SK-N-SH (cell line): ENCODE measurements at regions not wholly inside any gene's neighbourhood (a gene's known extent, or its start where the extent isn't known, plus 50 kb on each side); places are given as distances from the start of the nearest gene placed in this dataset.
A peak's percentile ranks its signal among the peaks of the same experiment; 100 is the strongest.

ENCODE experiments used
- CTCF ChIA-PET: fragments of 300-600, 350-600 bp; formaldehyde crosslinking; extraction: SDS; loops from one replicate; lab custom pipeline; 2021; lab: Yijun Ruan, JAX
- POLR2A ChIA-PET: fragments of 350-600 bp; sonication (Branson Sonifier 250); formaldehyde crosslinking; extraction: SDS; loops from one replicate; lab custom pipeline; 2020; ENCODE audit warnings: antibody characterized with exemption, inconsistent platforms; lab: Yijun Ruan, JAX
- DNase-seq: peaks from one replicate; pipeline ENCODE4 v3.0.0; 2012
- H2AFZ ChIP-seq: fragments of 200-600 bp; sonication (generic); 2 replicates; pipeline ENCODE4 v1.8.1; 2016; ENCODE audit warnings: antibody characterized with exemption, mild to moderate bottlenecking, low read depth
- H3F3A ChIP-seq: fragments of 200-600 bp; sonication (generic); replicated peaks from 2 replicates; pipeline ENCODE3; 2016; ENCODE audit warnings: antibody characterized with exemption, mild to moderate bottlenecking; ENCODE audit not compliant: insufficient read depth
- H3K27ac ChIP-seq, 2 experiments: fragments of 200-500 bp in 1 of 2; fragments of 200-600 bp in 1 of 2; sonication (Bioruptor generic) in 1 of 2; sonication (generic), shearing (Covaris generic) in 1 of 2; 2 replicates each; pipeline versions ENCODE4 v1.5.1 to v1.6.1; 2014 to 2016; ENCODE audit warnings: low read depth in 2 of 2, inconsistent platforms in 1 of 2, low read length in 1 of 2, mild to moderate bottlenecking in 1 of 2, mixed read lengths in 1 of 2
- H3K27me3 ChIP-seq: fragments of 200-600 bp; sonication (generic), shearing (Covaris generic); 2 replicates; pipeline ENCODE4 v1.6.1; 2016; ENCODE audit warnings: mixed run types; ENCODE audit not compliant: insufficient read depth
- H3K36me3 ChIP-seq, 2 experiments: fragments of 200-500 bp in 1 of 2; fragments of 200-600 bp in 1 of 2; sonication (Bioruptor generic) in 1 of 2; sonication (generic) in 1 of 2; replicated peaks in 1 of 2; 2 replicates each; pipeline versions ENCODE3 to v1.5.1; 2014 to 2016; ENCODE audit warnings: low read length in 1 of 2, mild to moderate bottlenecking in 1 of 2; ENCODE audit not compliant: insufficient read depth in 2 of 2, control insufficient read depth in 1 of 2
- H3K4me1 ChIP-seq, 2 experiments: fragments of 200-500 bp in 1 of 2; fragments of 200-600 bp in 1 of 2; sonication (Bioruptor generic) in 1 of 2; sonication (generic), shearing (Covaris generic) in 1 of 2; 2 replicates each; pipeline versions ENCODE4 v1.5.1 to v1.6.1; 2014 to 2016; ENCODE audit warnings: low read depth in 1 of 2, low read length in 1 of 2, mixed run types in 1 of 2; ENCODE audit not compliant: insufficient read depth in 2 of 2, control insufficient read depth in 1 of 2
- H3K4me2 ChIP-seq: fragments of 200-600 bp; sonication (generic), shearing (Covaris generic); 2 replicates; pipeline ENCODE4 v1.6.1; 2017; ENCODE audit warnings: mixed run types
- H3K4me3 ChIP-seq, 2 experiments: fragments of 200-500 bp in 1 of 2; fragments of 200-600 bp in 1 of 2; sonication (Bioruptor generic) in 1 of 2; sonication (generic), shearing (Covaris generic) in 1 of 2; 2 replicates each; pipeline versions ENCODE4 v1.5.1 to v1.8.1; 2014 to 2016; ENCODE audit warnings: low read depth in 2 of 2, inconsistent platforms in 1 of 2, low read length in 1 of 2, mild to moderate bottlenecking in 1 of 2, mixed read lengths in 1 of 2, moderate library complexity in 1 of 2
- H3K79me2 ChIP-seq: fragments of 200-600 bp; sonication (generic); 2 replicates; pipeline ENCODE4 v1.8.1; 2017; ENCODE audit warnings: mild to moderate bottlenecking; ENCODE audit not compliant: insufficient read depth
- H3K9ac ChIP-seq: fragments of 200-600 bp; sonication (generic); 2 replicates; pipeline ENCODE4 v1.6.1; 2017; ENCODE audit warnings: mixed run types
- H3K9me2 ChIP-seq: fragments of 200-600 bp; sonication (generic); 2 replicates; pipeline ENCODE4 v1.6.1; 2017; ENCODE audit warnings: mixed run types
- H3K9me3 ChIP-seq: fragments of 200-600 bp; sonication (generic); 2 replicates; pipeline ENCODE4 v1.6.1; 2017; ENCODE audit warnings: mixed run types, mild to moderate bottlenecking, moderate library complexity
- H4K20me1 ChIP-seq: fragments of 200-600 bp; sonication (generic); 2 replicates; pipeline ENCODE4 v1.6.1; 2017; ENCODE audit warnings: mild to moderate bottlenecking, mixed run types; ENCODE audit not compliant: insufficient read depth
- CHD2 ChIP-seq: fragments of 150-350 bp; IDR thresholded peaks from 2 replicates; pipeline ENCODE4 v1.6.1; 2018; ENCODE audit warnings: low read length; ENCODE audit not compliant: partially characterized antibody
- EP300 ChIP-seq, 2 experiments: IDR thresholded peaks; 2 replicates each; pipeline versions ENCODE4 v1.4.0 to v1.6.1; 2012; ENCODE audit warnings: borderline replicate concordance in 1 of 2, low read depth in 1 of 2, low read length in 1 of 2
- FOXJ3 ChIP-seq: sonication (generic); formaldehyde crosslinking; IDR thresholded peaks from 2 replicates; pipeline ENCODE4 v1.5.1; 2020; ENCODE audit warnings: mild to moderate bottlenecking, missing genetic modification reagents
- FOXM1 ChIP-seq: IDR thresholded peaks from 2 replicates; pipeline ENCODE4 v1.4.0; 2012; ENCODE audit warnings: low read depth, mild to moderate bottlenecking
- GABPA ChIP-seq: IDR thresholded peaks from 2 replicates; pipeline ENCODE4 v1.4.0; 2012; ENCODE audit warnings: low read depth, mild to moderate bottlenecking
- GATA2 ChIP-seq: sonication (generic); formaldehyde crosslinking; IDR thresholded peaks from 2 replicates; pipeline ENCODE4 v1.5.0; 2020; ENCODE audit warnings: mild to moderate bottlenecking, missing genetic modification reagents
- NFIC ChIP-seq: IDR thresholded peaks from 2 replicates; pipeline ENCODE4 v1.4.0; 2012; ENCODE audit warnings: borderline replicate concordance
- NRF1 ChIP-seq: IDR thresholded peaks from 2 replicates; pipeline ENCODE4 v1.6.1; 2012; ENCODE audit warnings: low read depth, mild to moderate bottlenecking, low read length
- RAD21 ChIP-seq: IDR thresholded peaks from 2 replicates; pipeline ENCODE4 v1.6.1; 2012; ENCODE audit warnings: mild to moderate bottlenecking, low read length
- RCOR1 ChIP-seq: fragments of 150-350 bp; IDR thresholded peaks from 2 replicates; pipeline ENCODE4 v1.6.1; 2017; ENCODE audit warnings: antibody characterized with exemption, low read length
- SIN3A ChIP-seq: IDR thresholded peaks from 2 replicates; pipeline ENCODE4 v1.6.1; 2012; ENCODE audit warnings: low read depth, mild to moderate bottlenecking, low read length, moderate library complexity, borderline replicate concordance
- WGBS: methylation state at CpG from one replicate; pipeline ENCODE4 v1.1.6; 2017; ENCODE audit warnings: low lambda C conversion rate; 5-methylcytosine and 5-hydroxymethylcytosine counted together
- TF ChIP-seq, protein P1 (sequence below): fragments of 200-600 bp; sonication (generic); IDR thresholded peaks from 2 replicates; pipeline ENCODE4 v1.6.1; 2017; ENCODE audit warnings: antibody characterized with exemption, mild to moderate bottlenecking, moderate library complexity
- TF ChIP-seq, protein P2 (sequence below): IDR thresholded peaks from 2 replicates; pipeline ENCODE4 v1.6.1; 2012; ENCODE audit warnings: mild to moderate bottlenecking, low read depth, low read length, moderate library complexity
- TF ChIP-seq, protein P3 (sequence below): IDR thresholded peaks from 2 replicates; pipeline ENCODE4 v1.4.0; 2012; ENCODE audit warnings: low read depth, borderline replicate concordance
- TF ChIP-seq, protein P4 (sequence below): fragments of 150-350 bp; IDR thresholded peaks from 2 replicates; pipeline ENCODE4 v1.6.1; 2017; ENCODE audit warnings: antibody characterized with exemption, low read length, low read depth, borderline replicate concordance

DNA sequence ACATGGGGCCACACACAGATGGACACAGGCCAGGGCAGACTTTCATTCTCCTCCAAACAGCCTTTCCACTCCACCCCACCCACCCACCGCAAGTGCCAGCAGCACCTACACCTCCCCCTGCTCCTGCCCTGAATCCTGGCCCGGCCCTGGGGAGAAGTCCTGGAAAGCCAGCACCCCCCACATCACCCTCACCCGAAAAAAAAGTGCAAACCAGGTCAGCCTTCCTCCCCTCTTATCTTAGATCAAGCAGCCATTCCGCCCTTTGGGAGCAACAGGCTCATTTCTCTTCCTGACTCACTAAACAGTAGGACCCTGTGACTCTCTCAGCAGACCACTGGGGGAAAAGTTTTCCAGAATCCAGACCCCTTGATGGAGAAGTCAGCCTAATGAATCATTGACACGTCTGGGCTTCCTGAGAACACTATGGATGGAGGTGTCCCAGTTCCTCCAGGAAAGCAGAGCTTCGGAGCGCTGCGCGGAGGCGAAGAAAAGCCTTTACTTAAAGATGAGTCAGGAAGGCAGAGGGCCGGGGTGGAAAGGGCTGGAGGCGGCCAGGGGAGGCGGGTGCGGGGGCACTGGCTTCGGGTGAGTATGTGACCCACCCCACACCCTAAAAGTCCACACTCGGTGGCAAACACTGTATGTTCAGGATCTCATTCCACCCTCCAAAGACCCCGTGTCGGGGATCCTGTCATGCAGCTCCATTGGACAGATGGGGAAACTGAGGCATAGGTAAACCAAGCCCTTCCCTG, 588.7 kb downstream of the MATN1 start:
- Histone ChIP-seq H3K4me3 (no peak overlapping the region), H3K27me3 (no peaks in the 10 kb centered on the region), H4K20me1 (no peaks in the 10 kb centered on the region), H3K9ac (no peak overlapping the region), H3K36me3 (no peaks in the 10 kb centered on the region), H3K27ac (no peak overlapping the region; a peak in 2 of 4 replicates), H2AFZ (no peak overlapping the region), H3K9me3 (no peaks in the 10 kb centered on the region), H3K4me1 (peaks cover 0 to 36% of the 10 kb centered on the region in 2 experiments; a peak in 2 of 4 replicates), H3F3A (no peaks in the 10 kb centered on the region), H3K9me2 (no peaks in the 10 kb centered on the region), H3K4me2 (no peak overlapping the region), H3K79me2 (no peaks in the 10 kb centered on the region)
- 49% methylated on average over 15 of the region's 18 CpGs for WGBS
- 0 out of 4 replicates have a peak, but pooled peaks of 1 of the 2 experiments have one; percentile 10 for TF ChIP-seq EP300 (IDR thresholded peaks at IDR 0.05; ENCODE audit: borderline replicate concordance in 1 of 2, low read depth in 1 of 2, low read length in 1 of 2)
- no peak for TF ChIP-seq NRF1
- TF ChIP-seq GATA2 (CRISPR knock-in tag) = peak; percentile 75
- CTCF ChIA-PET = interaction anchor here (0.8 to 4.7 kb wide), 5 partner anchors 20 to 898 kb away, joined by 3 to 23 read pairs (median 3); partner anchors contain the start of gene PTPRU
- POLR2A ChIA-PET = no interaction called here
- DNase-seq = peak; percentile 63

DNA sequence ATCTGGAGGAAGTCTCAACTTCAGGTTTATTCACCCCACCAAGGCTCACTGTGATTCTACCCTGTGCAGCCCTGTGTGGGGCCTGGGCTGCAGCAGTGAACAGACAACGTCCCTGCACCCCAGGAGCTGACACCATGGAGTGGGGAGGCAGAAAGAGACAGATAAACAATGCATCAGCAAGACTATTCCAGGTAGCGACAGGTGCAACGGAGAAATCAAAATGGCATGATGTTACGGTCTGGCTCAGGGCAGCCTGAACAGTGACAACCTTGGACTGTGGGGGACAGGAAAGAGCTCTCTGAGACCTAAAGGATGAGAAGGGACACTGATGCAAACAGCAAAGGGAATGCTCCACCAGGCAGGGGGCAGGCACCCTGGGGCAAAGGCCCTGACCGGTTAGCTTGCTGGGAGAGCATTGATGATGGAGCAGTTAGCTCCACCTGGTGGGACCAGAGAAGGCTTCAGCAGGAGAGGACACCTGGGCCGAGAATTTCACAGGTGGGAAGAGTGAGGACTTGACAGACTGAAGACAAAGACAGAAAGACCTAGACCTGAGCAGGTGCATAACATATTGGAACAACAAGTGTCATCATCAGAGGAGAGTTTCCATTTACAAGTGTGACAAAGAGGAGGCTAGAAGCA, 589.9 kb downstream of the MATN1 start:
- ChIA-PET CTCF (interaction anchor here (0.8 to 4.7 kb wide), 7 partner anchors 11 to 897 kb away, joined by 3 to 23 read pairs (median 3); partner anchors contain the start of gene PTPRU), POLR2A (no interaction called here)
- Histone ChIP-seq H3F3A (no peaks in the 10 kb centered on the region), H3K27me3 (no peaks in the 10 kb centered on the region), H3K4me3 (no peak overlapping the region), H3K4me2 (no peak overlapping the region), H3K9ac (no peak overlapping the region), H3K36me3 (no peaks in the 10 kb centered on the region), H3K4me1 (peaks cover 0 to 36% of the 10 kb centered on the region in 2 experiments; a peak in 2 of 4 replicates), H3K27ac (peak overlapping the region in 1 of 2 experiments; percentile 86; a peak in 2 of 4 replicates), H2AFZ (no peak overlapping the region), H4K20me1 (no peaks in the 10 kb centered on the region), H3K9me3 (no peaks in the 10 kb centered on the region), H3K79me2 (no peaks in the 10 kb centered on the region), H3K9me2 (no peaks in the 10 kb centered on the region)
- WGBS = 37% methylated on average over 6 of the region's 6 CpGs
- TF ChIP-seq, protein P1, sequence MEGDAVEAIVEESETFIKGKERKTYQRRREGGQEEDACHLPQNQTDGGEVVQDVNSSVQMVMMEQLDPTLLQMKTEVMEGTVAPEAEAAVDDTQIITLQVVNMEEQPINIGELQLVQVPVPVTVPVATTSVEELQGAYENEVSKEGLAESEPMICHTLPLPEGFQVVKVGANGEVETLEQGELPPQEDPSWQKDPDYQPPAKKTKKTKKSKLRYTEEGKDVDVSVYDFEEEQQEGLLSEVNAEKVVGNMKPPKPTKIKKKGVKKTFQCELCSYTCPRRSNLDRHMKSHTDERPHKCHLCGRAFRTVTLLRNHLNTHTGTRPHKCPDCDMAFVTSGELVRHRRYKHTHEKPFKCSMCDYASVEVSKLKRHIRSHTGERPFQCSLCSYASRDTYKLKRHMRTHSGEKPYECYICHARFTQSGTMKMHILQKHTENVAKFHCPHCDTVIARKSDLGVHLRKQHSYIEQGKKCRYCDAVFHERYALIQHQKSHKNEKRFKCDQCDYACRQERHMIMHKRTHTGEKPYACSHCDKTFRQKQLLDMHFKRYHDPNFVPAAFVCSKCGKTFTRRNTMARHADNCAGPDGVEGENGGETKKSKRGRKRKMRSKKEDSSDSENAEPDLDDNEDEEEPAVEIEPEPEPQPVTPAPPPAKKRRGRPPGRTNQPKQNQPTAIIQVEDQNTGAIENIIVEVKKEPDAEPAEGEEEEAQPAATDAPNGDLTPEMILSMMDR = no peak
- TF ChIP-seq, protein P2, sequence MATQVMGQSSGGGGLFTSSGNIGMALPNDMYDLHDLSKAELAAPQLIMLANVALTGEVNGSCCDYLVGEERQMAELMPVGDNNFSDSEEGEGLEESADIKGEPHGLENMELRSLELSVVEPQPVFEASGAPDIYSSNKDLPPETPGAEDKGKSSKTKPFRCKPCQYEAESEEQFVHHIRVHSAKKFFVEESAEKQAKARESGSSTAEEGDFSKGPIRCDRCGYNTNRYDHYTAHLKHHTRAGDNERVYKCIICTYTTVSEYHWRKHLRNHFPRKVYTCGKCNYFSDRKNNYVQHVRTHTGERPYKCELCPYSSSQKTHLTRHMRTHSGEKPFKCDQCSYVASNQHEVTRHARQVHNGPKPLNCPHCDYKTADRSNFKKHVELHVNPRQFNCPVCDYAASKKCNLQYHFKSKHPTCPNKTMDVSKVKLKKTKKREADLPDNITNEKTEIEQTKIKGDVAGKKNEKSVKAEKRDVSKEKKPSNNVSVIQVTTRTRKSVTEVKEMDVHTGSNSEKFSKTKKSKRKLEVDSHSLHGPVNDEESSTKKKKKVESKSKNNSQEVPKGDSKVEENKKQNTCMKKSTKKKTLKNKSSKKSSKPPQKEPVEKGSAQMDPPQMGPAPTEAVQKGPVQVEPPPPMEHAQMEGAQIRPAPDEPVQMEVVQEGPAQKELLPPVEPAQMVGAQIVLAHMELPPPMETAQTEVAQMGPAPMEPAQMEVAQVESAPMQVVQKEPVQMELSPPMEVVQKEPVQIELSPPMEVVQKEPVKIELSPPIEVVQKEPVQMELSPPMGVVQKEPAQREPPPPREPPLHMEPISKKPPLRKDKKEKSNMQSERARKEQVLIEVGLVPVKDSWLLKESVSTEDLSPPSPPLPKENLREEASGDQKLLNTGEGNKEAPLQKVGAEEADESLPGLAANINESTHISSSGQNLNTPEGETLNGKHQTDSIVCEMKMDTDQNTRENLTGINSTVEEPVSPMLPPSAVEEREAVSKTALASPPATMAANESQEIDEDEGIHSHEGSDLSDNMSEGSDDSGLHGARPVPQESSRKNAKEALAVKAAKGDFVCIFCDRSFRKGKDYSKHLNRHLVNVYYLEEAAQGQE = no peak
- no peak for TF ChIP-seq CHD2
- TF ChIP-seq, protein P3, sequence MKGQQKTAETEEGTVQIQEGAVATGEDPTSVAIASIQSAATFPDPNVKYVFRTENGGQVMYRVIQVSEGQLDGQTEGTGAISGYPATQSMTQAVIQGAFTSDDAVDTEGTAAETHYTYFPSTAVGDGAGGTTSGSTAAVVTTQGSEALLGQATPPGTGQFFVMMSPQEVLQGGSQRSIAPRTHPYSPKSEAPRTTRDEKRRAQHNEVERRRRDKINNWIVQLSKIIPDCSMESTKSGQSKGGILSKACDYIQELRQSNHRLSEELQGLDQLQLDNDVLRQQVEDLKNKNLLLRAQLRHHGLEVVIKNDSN = no peak
- TF ChIP-seq SIN3A = no peak
- TF ChIP-seq, protein P4, sequence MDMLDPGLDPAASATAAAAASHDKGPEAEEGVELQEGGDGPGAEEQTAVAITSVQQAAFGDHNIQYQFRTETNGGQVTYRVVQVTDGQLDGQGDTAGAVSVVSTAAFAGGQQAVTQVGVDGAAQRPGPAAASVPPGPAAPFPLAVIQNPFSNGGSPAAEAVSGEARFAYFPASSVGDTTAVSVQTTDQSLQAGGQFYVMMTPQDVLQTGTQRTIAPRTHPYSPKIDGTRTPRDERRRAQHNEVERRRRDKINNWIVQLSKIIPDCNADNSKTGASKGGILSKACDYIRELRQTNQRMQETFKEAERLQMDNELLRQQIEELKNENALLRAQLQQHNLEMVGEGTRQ = no peak
- TF ChIP-seq NFIC = no peak
- no peak for TF ChIP-seq GABPA
- TF ChIP-seq FOXJ3 (CRISPR knock-in tag) = no peak
- no peak for TF ChIP-seq RAD21
- no peak for TF ChIP-seq FOXM1
- TF ChIP-seq RCOR1 = no peak
- peak; percentile 31 for DNase-seq
